Neural cell (in vitro differentiated cells): ENCODE measurements at regions not wholly inside any gene's neighbourhood (a gene's known extent, or its start where the extent isn't known, plus 50 kb on each side); places are given as distances from the start of the nearest gene placed in this dataset.

ENCODE experiments used
- CTCF ChIP-seq: fragments of 450-650 bp; IDR thresholded peaks from 2 replicates; pipeline ENCODE4 v1.5.1; 2014; ENCODE audit warnings: antibody characterized with exemption, mild to moderate bottlenecking, moderate library complexity; ENCODE audit not compliant: poor library complexity, severe bottlenecking
- MXI1 ChIP-seq: fragments of 450-650 bp; conservative IDR thresholded peaks from 2 replicates; pipeline ENCODE4 v1.6.1; 2014; ENCODE audit warnings: antibody characterized with exemption, mild to moderate bottlenecking; ENCODE audit not compliant: poor library complexity, severe bottlenecking
- POLR2AphosphoS5 ChIP-seq: IDR thresholded peaks from 2 replicates; pipeline ENCODE4 v1.6.1; 2012
- REST ChIP-seq: IDR thresholded peaks from 2 replicates; pipeline ENCODE4 v1.6.1; 2012; ENCODE audit warnings: borderline replicate concordance

- no peak for TF ChIP-seq CTCF
- no peak for TF ChIP-seq MXI1
- no peak for TF ChIP-seq REST
- no peak for TF ChIP-seq POLR2AphosphoS5
Measured at GRCh38 chr21:39107739-39108138, 75.5 kb downstream of the PSMG1 start.
